ENCODE measurements at regions not wholly inside any gene's neighbourhood (a gene's known extent, or its start where the extent isn't known, plus 50 kb on each side); places are given as distances from the start of the nearest gene placed in this dataset.

GRCh38 chr6:141443032-141443431 lies 689.7 kb upstream of the GJE1 start:
- TF ChIP-seq CTCF (conservative IDR thresholded peaks at IDR 0.05; ENCODE audit: low read depth, low read length) (no peak), EZH2 (IDR thresholded peaks at IDR 0.05; ENCODE audit: borderline replicate concordance, low read depth, low read length, poor library complexity, severe bottlenecking) (no peak)

All from A673 (cell line).